ENCODE measurements at regions not wholly inside any gene's neighbourhood (a gene's known extent, or its start where the extent isn't known, plus 50 kb on each side); places are given as distances from the start of the nearest gene placed in this dataset.

DNA sequence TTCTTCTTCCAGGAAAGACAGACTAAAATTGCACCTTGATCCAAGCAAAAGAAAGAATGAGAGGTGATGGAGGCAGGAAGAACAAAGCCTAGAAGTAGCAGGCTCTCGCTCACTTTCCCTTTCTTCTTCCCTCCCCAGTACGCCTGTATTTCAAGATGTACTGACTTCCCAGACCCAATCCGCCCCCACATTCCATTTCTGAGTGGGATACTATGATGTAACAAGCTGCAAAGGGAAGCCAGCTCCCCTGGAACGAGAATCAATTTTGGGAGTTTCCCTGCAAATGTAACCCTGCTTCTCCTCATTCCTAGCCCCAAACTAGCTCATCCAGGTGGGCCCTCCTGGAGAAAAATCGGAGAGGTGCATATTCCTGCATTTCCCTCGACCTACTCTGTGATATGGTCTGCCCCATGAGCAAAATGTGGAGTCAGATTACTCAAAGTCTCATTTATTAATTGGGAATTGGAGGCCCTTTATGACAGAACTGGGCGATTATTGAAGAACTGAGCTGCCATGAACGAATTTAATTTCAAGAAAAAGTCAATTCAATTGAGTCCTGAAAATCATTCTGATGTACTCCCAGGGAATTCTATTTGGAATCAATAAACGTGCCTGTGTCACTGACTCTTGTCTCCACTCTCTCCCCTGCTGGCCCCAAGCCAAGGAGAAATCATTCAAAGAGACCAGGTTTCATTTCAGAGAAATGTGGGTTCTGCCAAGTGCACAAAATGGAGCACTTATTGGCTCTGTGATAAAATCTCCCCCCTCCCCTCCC, 398.9 kb downstream of the SHISA9 start:
- intact Hi-C loops (cut with micrococcal nuclease; ENCODE audit: unreplicated experiment), result no loop called here
- no peak for TF ChIP-seq RFX5 (IDR thresholded peaks at IDR 0.05; ENCODE audit: low read depth, low read length)
- TF ChIP-seq, protein P1, sequence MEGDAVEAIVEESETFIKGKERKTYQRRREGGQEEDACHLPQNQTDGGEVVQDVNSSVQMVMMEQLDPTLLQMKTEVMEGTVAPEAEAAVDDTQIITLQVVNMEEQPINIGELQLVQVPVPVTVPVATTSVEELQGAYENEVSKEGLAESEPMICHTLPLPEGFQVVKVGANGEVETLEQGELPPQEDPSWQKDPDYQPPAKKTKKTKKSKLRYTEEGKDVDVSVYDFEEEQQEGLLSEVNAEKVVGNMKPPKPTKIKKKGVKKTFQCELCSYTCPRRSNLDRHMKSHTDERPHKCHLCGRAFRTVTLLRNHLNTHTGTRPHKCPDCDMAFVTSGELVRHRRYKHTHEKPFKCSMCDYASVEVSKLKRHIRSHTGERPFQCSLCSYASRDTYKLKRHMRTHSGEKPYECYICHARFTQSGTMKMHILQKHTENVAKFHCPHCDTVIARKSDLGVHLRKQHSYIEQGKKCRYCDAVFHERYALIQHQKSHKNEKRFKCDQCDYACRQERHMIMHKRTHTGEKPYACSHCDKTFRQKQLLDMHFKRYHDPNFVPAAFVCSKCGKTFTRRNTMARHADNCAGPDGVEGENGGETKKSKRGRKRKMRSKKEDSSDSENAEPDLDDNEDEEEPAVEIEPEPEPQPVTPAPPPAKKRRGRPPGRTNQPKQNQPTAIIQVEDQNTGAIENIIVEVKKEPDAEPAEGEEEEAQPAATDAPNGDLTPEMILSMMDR (IDR thresholded peaks at IDR 0.05 in 2 of 3, conservative IDR thresholded peaks at IDR 0.05 in 1 of 3; ENCODE audit: control insufficient read depth in 2 of 3, extremely low read depth in 1 of 3, insufficient read depth in 1 of 3, low read depth in 3 of 3, low read length in 3 of 3), result no peak
- TF ChIP-seq HDAC2 (IDR thresholded peaks at IDR 0.05), result no peak
- TF ChIP-seq MYC (IDR thresholded peaks at IDR 0.05; ENCODE audit: insufficient read depth, insufficient read length, insufficient replicate concordance, low read length, severe bottlenecking), result no peak
- TF ChIP-seq SMC3 (IDR thresholded peaks at IDR 0.05; ENCODE audit: borderline replicate concordance, low read length), result no peak
- TF ChIP-seq, protein P2, sequence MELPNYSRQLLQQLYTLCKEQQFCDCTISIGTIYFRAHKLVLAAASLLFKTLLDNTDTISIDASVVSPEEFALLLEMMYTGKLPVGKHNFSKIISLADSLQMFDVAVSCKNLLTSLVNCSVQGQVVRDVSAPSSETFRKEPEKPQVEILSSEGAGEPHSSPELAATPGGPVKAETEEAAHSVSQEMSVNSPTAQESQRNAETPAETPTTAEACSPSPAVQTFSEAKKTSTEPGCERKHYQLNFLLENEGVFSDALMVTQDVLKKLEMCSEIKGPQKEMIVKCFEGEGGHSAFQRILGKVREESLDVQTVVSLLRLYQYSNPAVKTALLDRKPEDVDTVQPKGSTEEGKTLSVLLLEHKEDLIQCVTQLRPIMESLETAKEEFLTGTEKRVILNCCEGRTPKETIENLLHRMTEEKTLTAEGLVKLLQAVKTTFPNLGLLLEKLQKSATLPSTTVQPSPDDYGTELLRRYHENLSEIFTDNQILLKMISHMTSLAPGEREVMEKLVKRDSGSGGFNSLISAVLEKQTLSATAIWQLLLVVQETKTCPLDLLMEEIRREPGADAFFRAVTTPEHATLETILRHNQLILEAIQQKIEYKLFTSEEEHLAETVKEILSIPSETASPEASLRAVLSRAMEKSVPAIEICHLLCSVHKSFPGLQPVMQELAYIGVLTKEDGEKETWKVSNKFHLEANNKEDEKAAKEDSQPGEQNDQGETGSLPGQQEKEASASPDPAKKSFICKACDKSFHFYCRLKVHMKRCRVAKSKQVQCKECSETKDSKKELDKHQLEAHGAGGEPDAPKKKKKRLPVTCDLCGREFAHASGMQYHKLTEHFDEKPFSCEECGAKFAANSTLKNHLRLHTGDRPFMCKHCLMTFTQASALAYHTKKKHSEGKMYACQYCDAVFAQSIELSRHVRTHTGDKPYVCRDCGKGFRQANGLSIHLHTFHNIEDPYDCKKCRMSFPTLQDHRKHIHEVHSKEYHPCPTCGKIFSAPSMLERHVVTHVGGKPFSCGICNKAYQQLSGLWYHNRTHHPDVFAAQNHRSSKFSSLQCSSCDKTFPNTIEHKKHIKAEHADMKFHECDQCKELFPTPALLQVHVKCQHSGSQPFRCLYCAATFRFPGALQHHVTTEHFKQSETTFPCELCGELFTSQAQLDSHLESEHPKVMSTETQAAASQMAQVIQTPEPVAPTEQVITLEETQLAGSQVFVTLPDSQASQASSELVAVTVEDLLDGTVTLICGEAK (IDR thresholded peaks at IDR 0.05; ENCODE audit: borderline replicate concordance), result no peak
- TF ChIP-seq SRF (IDR thresholded peaks at IDR 0.05; ENCODE audit: low read depth in 2 of 2, low read length in 2 of 2), result no peak
- TF ChIP-seq SUPT20H (IDR thresholded peaks at IDR 0.05; ENCODE audit: borderline replicate concordance, control insufficient read depth, low read depth, low read length), result no peak
- no peak for TF ChIP-seq CBFB (IDR thresholded peaks at IDR 0.05; ENCODE audit: low read depth)
- TF ChIP-seq MYB (IDR thresholded peaks at IDR 0.05; ENCODE audit: borderline replicate concordance, low read depth, low read length), result no peak
- TF ChIP-seq, protein P3, sequence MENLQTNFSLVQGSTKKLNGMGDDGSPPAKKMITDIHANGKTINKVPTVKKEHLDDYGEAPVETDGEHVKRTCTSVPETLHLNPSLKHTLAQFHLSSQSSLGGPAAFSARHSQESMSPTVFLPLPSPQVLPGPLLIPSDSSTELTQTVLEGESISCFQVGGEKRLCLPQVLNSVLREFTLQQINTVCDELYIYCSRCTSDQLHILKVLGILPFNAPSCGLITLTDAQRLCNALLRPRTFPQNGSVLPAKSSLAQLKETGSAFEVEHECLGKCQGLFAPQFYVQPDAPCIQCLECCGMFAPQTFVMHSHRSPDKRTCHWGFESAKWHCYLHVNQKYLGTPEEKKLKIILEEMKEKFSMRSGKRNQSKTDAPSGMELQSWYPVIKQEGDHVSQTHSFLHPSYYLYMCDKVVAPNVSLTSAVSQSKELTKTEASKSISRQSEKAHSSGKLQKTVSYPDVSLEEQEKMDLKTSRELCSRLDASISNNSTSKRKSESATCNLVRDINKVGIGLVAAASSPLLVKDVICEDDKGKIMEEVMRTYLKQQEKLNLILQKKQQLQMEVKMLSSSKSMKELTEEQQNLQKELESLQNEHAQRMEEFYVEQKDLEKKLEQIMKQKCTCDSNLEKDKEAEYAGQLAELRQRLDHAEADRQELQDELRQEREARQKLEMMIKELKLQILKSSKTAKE (IDR thresholded peaks at IDR 0.05; ENCODE audit: low read depth, poor library complexity, severe bottlenecking), result no peak
- TF ChIP-seq SP1 (IDR thresholded peaks at IDR 0.05; ENCODE audit: low read depth, low read length), result no peak
- TF ChIP-seq BCL11A (IDR thresholded peaks at IDR 0.05; ENCODE audit: low read depth, low read length), result no peak
- TF ChIP-seq RUNX3 (IDR thresholded peaks at IDR 0.05; ENCODE audit: low read length), result no peak
- TF ChIP-seq KLF5 (IDR thresholded peaks at IDR 0.05; ENCODE audit: partially characterized antibody), result no peak

More for the DNA sequence above, 398.9 kb downstream of the SHISA9 start:
- H3K27ac ChIP-seq (ENCODE audit: control insufficient read depth, insufficient read depth), result no peak overlapping the region
- in situ Hi-C loops (cut with MboI), result no loop called here
- no peak for ATAC-seq
- no peak overlapping the region for H2AFZ ChIP-seq (ENCODE audit: control insufficient read depth, low read depth, low read length)
- POLR2A ChIA-PET, result no interaction called here
- no peaks in the 10 kb centered on the region for H3K27me3 ChIP-seq (replicated peaks in 1 of 2; ENCODE audit: control insufficient read depth in 2 of 2, insufficient read depth in 2 of 2, low read length in 1 of 2)
- H3K9ac ChIP-seq (ENCODE audit: control insufficient read depth, insufficient read depth, low read length), result no peak overlapping the region
- H3K4me1 ChIP-seq (ENCODE audit: control insufficient read depth, insufficient read depth, low read length), result peaks cover 3% of the 10 kb centered on the region
- H4K20me1 ChIP-seq (ENCODE audit: control insufficient read depth, insufficient read depth), result no peaks in the 10 kb centered on the region
- no peak for DNase-seq (ENCODE audit: low read depth, low spot score)
- SMC1A ChIA-PET (ENCODE audit: uncharacterized antibody, unreplicated experiment), result interaction anchor here (1.1 kb wide), 1 partner anchor 43 kb away, joined by 3 read pairs; no protein-coding TSS in a partner anchor
- no peaks in the 10 kb centered on the region; the same call in 2 of the 3 replicates for H3K9me3 ChIP-seq (replicated peaks; ENCODE audit: control insufficient read depth, insufficient read depth, low read length)
- FAIRE-seq, result no peak
- no TSS peak for BruUV-seq (replicated peaks)
- no peaks in the 10 kb centered on the region for H3K36me3 ChIP-seq (ENCODE audit: control insufficient read depth in 2 of 2, insufficient read depth in 2 of 2, low read length in 1 of 2)
- WGBS (ENCODE audit: insufficient coverage, insufficient replicate concordance, low lambda C conversion rate, missing lambda C conversion rate), result 16% methylated on average over 9 of the region's 9 CpGs
- no peak overlapping the region for H3K4me3 ChIP-seq
- RAD21 ChIA-PET (ENCODE audit: unreplicated experiment), result no interaction called here
- CTCF ChIA-PET, result interaction anchor here (1.0 kb wide), 1 partner anchor 12 kb away, joined by 3 read pairs; no protein-coding TSS in a partner anchor
- no peak overlapping the region for H3K4me2 ChIP-seq (ENCODE audit: control insufficient read depth, insufficient read depth)
- no peaks in the 10 kb centered on the region for H3K79me2 ChIP-seq (ENCODE audit: control insufficient read depth, insufficient read depth, low read length)
